Cardiac muscle cell (in vitro differentiated cells and primary cell): ENCODE measurements at regions not wholly inside any gene's neighbourhood (a gene's known extent, or its start where the extent isn't known, plus 50 kb on each side); places are given as distances from the start of the nearest gene placed in this dataset.
A peak's percentile ranks its signal among the peaks of the same experiment; 100 is the strongest.

ENCODE experiments used
- DNase-seq, 2 donors: peaks; one replicate each; pipeline versions ENCODE4 v3.0.0 to v3.0.0-alpha.2; 2010 to 2017; ENCODE audit warnings: low read depth in 1 of 2, low spot score in 1 of 2
- H3K27ac ChIP-seq: fragments of 200-600 bp; sonication (generic); 2 replicates; pipeline ENCODE4 v1.5.1; 2016
- H3K27me3 ChIP-seq: fragments of 200-600 bp; sonication (generic); 2 replicates; pipeline ENCODE4 v1.6.0; 2016; ENCODE audit warnings: control low read depth
- H3K36me3 ChIP-seq: fragments of 200-600 bp; sonication (generic); 2 replicates; pipeline ENCODE4 v1.5.1; 2016; ENCODE audit warnings: control low read depth
- H3K4me1 ChIP-seq: fragments of 200-600 bp; sonication (generic); 2 replicates; pipeline ENCODE4 v1.8.1; 2017; ENCODE audit warnings: low read depth, mild to moderate bottlenecking, mixed run types
- H3K4me3 ChIP-seq: fragments of 200-600 bp; sonication (generic); 2 replicates; pipeline ENCODE4 v1.5.1; 2016; ENCODE audit warnings: mild to moderate bottlenecking
- H3K9me3 ChIP-seq: fragments of 200-600 bp; sonication (generic); 2 replicates; pipeline ENCODE4 v1.5.1; 2017; ENCODE audit warnings: low read depth, mild to moderate bottlenecking, control low read depth
- CTCF ChIP-seq: IDR thresholded peaks from 2 replicates; pipeline ENCODE4 v1.5.1; 2012; ENCODE audit warnings: low read depth, mild to moderate bottlenecking, low read length

- H3K36me3 ChIP-seq = peaks cover 21% of the 10 kb centered on the region
- no peak overlapping the region for H3K27ac ChIP-seq
- H3K9me3 ChIP-seq = no peaks in the 10 kb centered on the region
- DNase-seq = no peak
- H3K27me3 ChIP-seq = no peaks in the 10 kb centered on the region
- H3K4me1 ChIP-seq = no peaks in the 10 kb centered on the region
- H3K4me3 ChIP-seq = no peak overlapping the region
- TF ChIP-seq CTCF = no peak
Observed at GRCh38 chr3:168325684-168326083, 230.0 kb upstream of the GOLIM4 start.

DNA sequence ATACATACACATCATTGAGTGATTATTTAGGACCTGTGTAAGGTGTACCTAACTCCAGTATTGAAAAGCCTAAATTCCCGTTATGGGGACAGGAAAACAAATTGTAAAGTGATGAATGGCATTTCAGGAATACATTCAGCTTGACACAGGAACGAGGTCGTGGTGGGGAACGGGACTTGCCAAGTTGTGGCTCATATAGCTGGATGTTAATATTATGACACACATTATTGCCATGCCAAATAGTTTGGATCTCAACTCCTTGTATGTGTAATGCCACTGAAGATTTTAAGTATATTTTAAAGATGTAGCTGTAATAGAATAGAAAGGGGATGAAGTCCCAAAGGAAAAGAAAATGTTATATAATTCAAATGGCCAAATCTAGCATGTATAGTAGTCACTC, 227.2 kb upstream of the GOLIM4 start:
- peaks cover 36% of the 10 kb centered on the region for H3K36me3 ChIP-seq
- H3K27me3 ChIP-seq = no peaks in the 10 kb centered on the region
- H3K4me1 ChIP-seq = no peaks in the 10 kb centered on the region
- no peak overlapping the region for H3K4me3 ChIP-seq
- H3K9me3 ChIP-seq = no peaks in the 10 kb centered on the region
- no peak overlapping the region for H3K27ac ChIP-seq
- TF ChIP-seq CTCF = no peak
- DNase-seq = no peak

GRCh38 chr3:168314166-168314565, 218.4 kb upstream of the GOLIM4 start:
- H3K27me3 ChIP-seq = no peaks in the 10 kb centered on the region
- DNase-seq = no peak
- peaks cover 54% of the 10 kb centered on the region for H3K36me3 ChIP-seq
- no peak overlapping the region for H3K4me3 ChIP-seq
- TF ChIP-seq CTCF = no peak
- H3K27ac ChIP-seq = no peak overlapping the region
- H3K4me1 ChIP-seq = peaks cover 10% of the 10 kb centered on the region
- H3K9me3 ChIP-seq = no peaks in the 10 kb centered on the region

GRCh38 chr3:168312984-168313383, 217.3 kb upstream of the GOLIM4 start:
- peak overlapping the region; percentile 66 for H3K27ac ChIP-seq
- TF ChIP-seq CTCF = no peak
- no peaks in the 10 kb centered on the region for H3K27me3 ChIP-seq

GRCh38 chr3:168307893-168308292, 212.2 kb upstream of the GOLIM4 start:
- no peak for TF ChIP-seq CTCF
- no peaks in the 10 kb centered on the region for H3K9me3 ChIP-seq
- no peak for DNase-seq
- H3K36me3 ChIP-seq = peaks cover 24% of the 10 kb centered on the region
- no peak overlapping the region for H3K4me3 ChIP-seq
- H3K27ac ChIP-seq = no peak overlapping the region
- H3K4me1 ChIP-seq = peaks cover 8% of the 10 kb centered on the region
- no peaks in the 10 kb centered on the region for H3K27me3 ChIP-seq

More at GRCh38 chr3:168312984-168313383, 217.3 kb upstream of the GOLIM4 start:
- peaks cover 10% of the 10 kb centered on the region for H3K4me1 ChIP-seq
- H3K9me3 ChIP-seq = no peaks in the 10 kb centered on the region
- DNase-seq = no peak
- H3K4me3 ChIP-seq = no peak overlapping the region
- H3K36me3 ChIP-seq = peaks cover 52% of the 10 kb centered on the region

DNA sequence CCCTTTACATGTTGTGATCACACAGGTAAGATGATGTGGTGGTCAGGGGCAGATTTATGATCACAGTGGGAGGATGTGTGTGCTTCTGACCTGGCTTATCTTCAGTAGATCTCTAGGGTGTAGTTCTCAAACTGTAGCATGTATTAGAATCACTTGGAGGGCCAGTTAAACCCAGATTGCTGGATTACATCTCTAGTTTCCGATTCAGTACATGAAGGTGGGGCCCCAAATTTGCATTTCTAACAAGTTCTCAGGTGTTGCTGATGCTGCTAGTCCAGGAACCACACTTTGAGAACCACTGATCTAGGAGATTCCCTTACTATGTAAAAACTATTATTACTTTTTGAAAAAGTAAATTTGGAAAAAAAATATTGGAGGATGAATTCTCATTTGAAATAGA, 199.3 kb upstream of the GOLIM4 start:
- no peak for DNase-seq
- Histone ChIP-seq H3K27me3 (no peaks in the 10 kb centered on the region), H3K4me3 (no peak overlapping the region), H3K36me3 (no peaks in the 10 kb centered on the region), H3K9me3 (no peaks in the 10 kb centered on the region), H3K4me1 (peaks cover 6% of the 10 kb centered on the region), H3K27ac (no peak overlapping the region)
- TF ChIP-seq CTCF = no peak
